ENCODE measurements at regions not wholly inside any gene's neighbourhood (a gene's known extent, or its start where the extent isn't known, plus 50 kb on each side); places are given as distances from the start of the nearest gene placed in this dataset.

- no peak for TF ChIP-seq CTCF (IDR thresholded peaks at IDR 0.05)
- no peak for TF ChIP-seq POLR2A (IDR thresholded peaks at IDR 0.05)
Observed at GRCh38 chr1:79604490-79605198, 598.1 kb upstream of the ADGRL4 start.
